ENCODE measurements at regions not wholly inside any gene's neighbourhood (a gene's known extent, or its start where the extent isn't known, plus 50 kb on each side); places are given as distances from the start of the nearest gene placed in this dataset.

GRCh38 chr7:85405016-85405902, 218.4 kb upstream of the SEMA3D start:
- TF ChIP-seq CTCF (IDR thresholded peaks at IDR 0.05; ENCODE audit: low read depth, low read length, poor library complexity, severe bottlenecking) (no peak), EZH2phosphoT487 (IDR thresholded peaks at IDR 0.05; ENCODE audit: borderline replicate concordance, low read length) (no peak)
- H3K9me2 ChIP-seq (replicated peaks; ENCODE audit: control insufficient read depth, low read length) = no peaks in the 10 kb centered on the region
- no peaks in the 10 kb centered on the region for H3F3A ChIP-seq (ENCODE audit: control insufficient read depth, insufficient read depth)
- H3K27ac ChIP-seq (ENCODE audit: low read depth, low read length) = no peak overlapping the region
- no peaks in the 10 kb centered on the region for H4K20me1 ChIP-seq (ENCODE audit: control insufficient read depth, insufficient read depth, low read depth, low read length)
- no peak overlapping the region for H3K4me2 ChIP-seq (ENCODE audit: low read length)
- H3K27me3 ChIP-seq (ENCODE audit: control insufficient read depth, low read length) = no peaks in the 10 kb centered on the region
- no peaks in the 10 kb centered on the region for H3K36me3 ChIP-seq (ENCODE audit: control insufficient read depth, low read length)
- no peaks in the 10 kb centered on the region for H3K9me3 ChIP-seq (ENCODE audit: control insufficient read depth, insufficient read depth, low read length)
- H3K4me1 ChIP-seq (ENCODE audit: control insufficient read depth, low read length) = no peaks in the 10 kb centered on the region
- no peak overlapping the region for H3K4me3 ChIP-seq (ENCODE audit: low read length)
- H3K79me2 ChIP-seq (ENCODE audit: control insufficient read depth, low read length) = no peaks in the 10 kb centered on the region

GRCh38 chr7:85396676-85397075, 209.8 kb upstream of the SEMA3D start:
- H3K4me3 ChIP-seq (ENCODE audit: low read length) = no peak overlapping the region
- no peaks in the 10 kb centered on the region for H3F3A ChIP-seq (ENCODE audit: control insufficient read depth, insufficient read depth)
- no peak for TF ChIP-seq CTCF (IDR thresholded peaks at IDR 0.05; ENCODE audit: low read depth, low read length, poor library complexity, severe bottlenecking)
- TF ChIP-seq EZH2phosphoT487 (IDR thresholded peaks at IDR 0.05; ENCODE audit: borderline replicate concordance, low read length) = no peak
- no peaks in the 10 kb centered on the region for H3K36me3 ChIP-seq (ENCODE audit: control insufficient read depth, low read length)
- H3K9me3 ChIP-seq (ENCODE audit: control insufficient read depth, insufficient read depth, low read length) = no peaks in the 10 kb centered on the region
- H3K27me3 ChIP-seq (ENCODE audit: control insufficient read depth, low read length) = no peaks in the 10 kb centered on the region
- no peaks in the 10 kb centered on the region for H3K4me1 ChIP-seq (ENCODE audit: control insufficient read depth, low read length)
- no peaks in the 10 kb centered on the region for H3K9me2 ChIP-seq (replicated peaks; ENCODE audit: control insufficient read depth, low read length)
- no peak overlapping the region for H3K4me2 ChIP-seq (ENCODE audit: low read length)
- no peaks in the 10 kb centered on the region for H3K79me2 ChIP-seq (ENCODE audit: control insufficient read depth, low read length)
- H4K20me1 ChIP-seq (ENCODE audit: control insufficient read depth, insufficient read depth, low read depth, low read length) = no peaks in the 10 kb centered on the region
- no peak overlapping the region for H3K27ac ChIP-seq (ENCODE audit: low read depth, low read length)

- Histone ChIP-seq H3F3A (ENCODE audit: control insufficient read depth, insufficient read depth) (no peaks in the 10 kb centered on the region), H3K4me1 (ENCODE audit: control insufficient read depth, low read length) (no peaks in the 10 kb centered on the region), H3K27ac (ENCODE audit: low read depth, low read length) (no peak overlapping the region), H4K20me1 (ENCODE audit: control insufficient read depth, insufficient read depth, low read depth, low read length) (no peaks in the 10 kb centered on the region), H3K9me2 (replicated peaks; ENCODE audit: control insufficient read depth, low read length) (no peaks in the 10 kb centered on the region), H3K4me2 (ENCODE audit: low read length) (no peak overlapping the region), H3K9me3 (ENCODE audit: control insufficient read depth, insufficient read depth, low read length) (no peaks in the 10 kb centered on the region), H3K79me2 (ENCODE audit: control insufficient read depth, low read length) (no peaks in the 10 kb centered on the region), H3K4me3 (ENCODE audit: low read length) (no peak overlapping the region), H3K36me3 (ENCODE audit: control insufficient read depth, low read length) (no peaks in the 10 kb centered on the region), H3K27me3 (ENCODE audit: control insufficient read depth, low read length) (no peaks in the 10 kb centered on the region)
- TF ChIP-seq CTCF (IDR thresholded peaks at IDR 0.05; ENCODE audit: low read depth, low read length, poor library complexity, severe bottlenecking) (no peak), EZH2phosphoT487 (IDR thresholded peaks at IDR 0.05; ENCODE audit: borderline replicate concordance, low read length) (no peak)
These were observed 205.9 kb upstream of the SEMA3D start for GRCh38 chr7:85392789-85393188.
